Glutamatergic neuron (in vitro differentiated cells): ENCODE measurements at regions not wholly inside any gene's neighbourhood (a gene's known extent, or its start where the extent isn't known, plus 50 kb on each side); places are given as distances from the start of the nearest gene placed in this dataset.

ENCODE experiments used
- DNase-seq: peaks from one replicate; pipeline ENCODE4 v3.0.0; 2022
- H3K27ac Mint-ChIP-seq: one replicate; pipeline ENCODE4 v1.8.0; 2020; ENCODE audit warnings: mild to moderate bottlenecking, mixed read lengths, inconsistent platforms; ENCODE audit not compliant: unreplicated experiment
- H3K27me3 Mint-ChIP-seq: one replicate; pipeline ENCODE4 v1.8.0; 2020; ENCODE audit warnings: mild to moderate bottlenecking, moderate library complexity, mixed read lengths, inconsistent platforms; ENCODE audit not compliant: unreplicated experiment
- H3K36me3 Mint-ChIP-seq: one replicate; pipeline ENCODE4 v1.8.0; 2020; ENCODE audit warnings: mild to moderate bottlenecking, mixed read lengths, inconsistent platforms; ENCODE audit not compliant: unreplicated experiment
- H3K4me1 Mint-ChIP-seq: one replicate; pipeline ENCODE4 v1.8.0; 2020; ENCODE audit warnings: mild to moderate bottlenecking, low read depth, mixed read lengths, inconsistent platforms; ENCODE audit not compliant: unreplicated experiment
- H3K4me3 Mint-ChIP-seq: one replicate; pipeline ENCODE4 v1.8.0; 2020; ENCODE audit warnings: mild to moderate bottlenecking, mixed read lengths, inconsistent platforms; ENCODE audit not compliant: unreplicated experiment
- H3K9me3 Mint-ChIP-seq: one replicate; pipeline ENCODE4 v1.8.0; 2020; ENCODE audit warnings: mild to moderate bottlenecking, moderate library complexity, mixed read lengths, inconsistent platforms; ENCODE audit not compliant: unreplicated experiment
- TF ChIP-seq, protein P1 (sequence below): fragments of 200-600 bp; sonication (generic); IDR thresholded peaks from one replicate; pipeline ENCODE4 v1.5.0; 2021; ENCODE audit not compliant: partially characterized antibody, unreplicated experiment

GRCh38 chr2:192373754-192374153 is 179.0 kb upstream of the TMEFF2 start:
- Mint-ChIP-seq H3K36me3 (no peaks in the 10 kb centered on the region), H3K27ac (no peak overlapping the region), H3K9me3 (no peaks in the 10 kb centered on the region), H3K4me1 (peaks cover 2% of the 10 kb centered on the region), H3K4me3 (no peak overlapping the region), H3K27me3 (no peaks in the 10 kb centered on the region)
- DNase-seq, result no peak
- TF ChIP-seq, protein P1, sequence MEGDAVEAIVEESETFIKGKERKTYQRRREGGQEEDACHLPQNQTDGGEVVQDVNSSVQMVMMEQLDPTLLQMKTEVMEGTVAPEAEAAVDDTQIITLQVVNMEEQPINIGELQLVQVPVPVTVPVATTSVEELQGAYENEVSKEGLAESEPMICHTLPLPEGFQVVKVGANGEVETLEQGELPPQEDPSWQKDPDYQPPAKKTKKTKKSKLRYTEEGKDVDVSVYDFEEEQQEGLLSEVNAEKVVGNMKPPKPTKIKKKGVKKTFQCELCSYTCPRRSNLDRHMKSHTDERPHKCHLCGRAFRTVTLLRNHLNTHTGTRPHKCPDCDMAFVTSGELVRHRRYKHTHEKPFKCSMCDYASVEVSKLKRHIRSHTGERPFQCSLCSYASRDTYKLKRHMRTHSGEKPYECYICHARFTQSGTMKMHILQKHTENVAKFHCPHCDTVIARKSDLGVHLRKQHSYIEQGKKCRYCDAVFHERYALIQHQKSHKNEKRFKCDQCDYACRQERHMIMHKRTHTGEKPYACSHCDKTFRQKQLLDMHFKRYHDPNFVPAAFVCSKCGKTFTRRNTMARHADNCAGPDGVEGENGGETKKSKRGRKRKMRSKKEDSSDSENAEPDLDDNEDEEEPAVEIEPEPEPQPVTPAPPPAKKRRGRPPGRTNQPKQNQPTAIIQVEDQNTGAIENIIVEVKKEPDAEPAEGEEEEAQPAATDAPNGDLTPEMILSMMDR, result no peak

DNA sequence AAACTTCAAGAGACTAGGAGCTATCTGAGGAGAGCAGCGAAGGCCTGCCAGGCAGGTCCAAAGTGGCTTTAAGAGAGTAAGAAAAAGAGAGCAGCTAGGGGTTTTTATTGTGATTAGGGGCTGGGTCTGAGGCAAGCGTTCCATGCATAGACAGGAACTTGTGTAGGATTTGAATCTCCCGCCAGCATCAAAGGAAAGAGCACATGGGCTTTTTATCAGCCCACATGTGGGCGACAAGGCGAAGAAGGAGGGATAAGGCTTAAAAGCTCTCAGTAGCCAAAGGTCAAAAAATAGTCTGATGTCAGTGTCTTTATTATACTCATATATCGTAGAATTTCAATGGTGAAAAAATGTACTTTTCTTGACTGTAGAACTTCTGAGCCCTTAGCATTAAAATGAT is 178.5 kb upstream of the TMEFF2 start:
- H3K27me3 Mint-ChIP-seq, result no peaks in the 10 kb centered on the region
- no peak overlapping the region for H3K27ac Mint-ChIP-seq
- H3K4me3 Mint-ChIP-seq, result no peak overlapping the region
- TF ChIP-seq, protein P1, result no peak
- no peaks in the 10 kb centered on the region for H3K9me3 Mint-ChIP-seq
- peaks cover 2% of the 10 kb centered on the region for H3K4me1 Mint-ChIP-seq
- no peaks in the 10 kb centered on the region for H3K36me3 Mint-ChIP-seq
- no peak for DNase-seq

GRCh38 chr2:192369969-192370368 is 175.2 kb upstream of the TMEFF2 start:
- no peaks in the 10 kb centered on the region for H3K4me1 Mint-ChIP-seq
- H3K9me3 Mint-ChIP-seq, result no peaks in the 10 kb centered on the region
- no peak overlapping the region for H3K27ac Mint-ChIP-seq
- TF ChIP-seq, protein P1, result no peak
- H3K36me3 Mint-ChIP-seq, result no peaks in the 10 kb centered on the region
- H3K27me3 Mint-ChIP-seq, result no peaks in the 10 kb centered on the region
- H3K4me3 Mint-ChIP-seq, result no peak overlapping the region
- no peak for DNase-seq

DNA sequence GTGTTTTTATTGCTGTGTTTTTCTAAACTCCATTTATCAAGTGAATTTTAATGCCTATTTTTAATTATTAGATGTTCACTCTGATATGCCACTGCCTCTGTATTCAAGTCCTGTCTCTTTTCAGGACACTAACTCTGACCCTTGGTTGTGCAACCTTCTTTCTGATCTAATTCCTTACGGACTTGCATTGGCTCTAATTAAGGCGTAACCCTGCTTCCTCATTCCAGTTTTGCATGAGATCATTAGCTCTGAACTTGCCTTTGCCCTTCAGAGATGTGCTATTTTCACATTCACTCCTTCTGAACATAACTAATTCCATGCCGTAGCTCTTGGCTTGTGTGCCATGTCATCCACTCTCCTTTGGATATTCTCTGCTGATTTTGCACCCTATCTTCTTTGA is 162.5 kb upstream of the TMEFF2 start:
- Mint-ChIP-seq H3K4me3 (no peak overlapping the region), H3K36me3 (no peaks in the 10 kb centered on the region), H3K27ac (no peak overlapping the region), H3K9me3 (no peaks in the 10 kb centered on the region), H3K27me3 (no peaks in the 10 kb centered on the region), H3K4me1 (no peaks in the 10 kb centered on the region)
- no peak for DNase-seq
- TF ChIP-seq, protein P1, result no peak

DNA sequence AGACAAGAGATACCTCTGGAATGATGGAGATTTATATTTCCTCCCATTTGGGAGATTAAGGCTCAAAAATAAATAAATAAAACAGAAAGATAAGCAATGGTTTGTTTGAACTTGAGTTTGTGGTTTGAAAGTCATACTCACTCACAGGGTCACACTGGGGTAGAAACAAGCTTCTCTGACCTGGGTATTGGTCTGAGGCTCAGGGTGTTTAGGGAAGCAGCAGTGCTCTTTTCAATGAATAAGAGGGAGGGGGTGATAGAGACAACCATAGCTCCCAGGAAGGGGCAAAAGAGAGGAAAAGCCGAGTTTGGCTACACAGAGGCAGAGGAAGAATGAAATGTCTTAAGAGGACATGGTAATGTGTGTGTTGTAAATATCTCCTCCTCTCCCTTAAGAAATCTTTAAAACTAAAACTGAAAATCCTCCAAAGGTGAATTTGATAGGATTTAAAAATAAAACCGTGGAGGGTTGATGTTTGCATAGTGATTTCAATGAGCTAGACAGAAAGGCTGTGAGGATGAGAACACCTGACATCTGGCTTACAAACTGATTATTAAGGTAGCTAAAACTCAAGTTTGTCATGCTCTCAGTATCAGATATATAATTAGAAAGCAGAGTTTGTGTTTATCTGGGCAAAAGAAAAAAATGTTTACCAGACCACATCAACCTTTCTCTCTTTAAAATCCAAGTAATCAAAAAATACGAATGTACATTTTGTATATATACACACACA is 159.9 kb upstream of the TMEFF2 start:
- Mint-ChIP-seq H3K4me3 (no peak overlapping the region), H3K27me3 (no peaks in the 10 kb centered on the region), H3K36me3 (no peaks in the 10 kb centered on the region), H3K4me1 (no peaks in the 10 kb centered on the region), H3K9me3 (no peaks in the 10 kb centered on the region), H3K27ac (no peak overlapping the region)
- DNase-seq, result no peak
- TF ChIP-seq, protein P1, result no peak
